Suprapubic skin (tissue), 3 donors: ENCODE measurements at regions not wholly inside any gene's neighbourhood (a gene's known extent, or its start where the extent isn't known, plus 50 kb on each side); places are given as distances from the start of the nearest gene placed in this dataset.

Experiments used
- CTCF ChIP-seq, 2 donors: fragments of 200-600 bp in 1 of 2; fragments of 450-650 bp in 1 of 2; sonication (generic) in 1 of 2; IDR thresholded peaks; one replicate each; pipeline ENCODE4 v1.5.1; 2016 to 2019; ENCODE audit warnings: antibody characterized with exemption in 2 of 2, mild to moderate bottlenecking in 1 of 2, moderate library complexity in 1 of 2
- POLR2A ChIP-seq, 2 donors: fragments of 450-650 bp; IDR thresholded peaks; one replicate each; pipeline ENCODE4 v1.6.1; 2017; ENCODE audit warnings: antibody characterized with exemption in 2 of 2, mild to moderate bottlenecking in 2 of 2, moderate library complexity in 2 of 2

- TF ChIP-seq CTCF (IDR thresholded peaks at IDR 0.05) (no peak), POLR2A (IDR thresholded peaks at IDR 0.05) (no peak)
Observed at GRCh38 chr4:107467461-107467860, 252.6 kb downstream of the PAPSS1 start.
